H1 (cell line): ENCODE measurements at regions not wholly inside any gene's neighbourhood (a gene's known extent, or its start where the extent isn't known, plus 50 kb on each side); places are given as distances from the start of the nearest gene placed in this dataset.

Experiments
- CTCF ChIA-PET: fragments of 300-600 bp; sonication (Branson Sonifier 250); formaldehyde crosslinking; loops from one replicate; lab custom pipeline; 2021; ENCODE audit not compliant: partially characterized antibody; lab: Charles Lee
- POLR2A ChIA-PET: fragments of 300-600 bp; sonication (Branson Sonifier 250); formaldehyde crosslinking; loops from one replicate; lab custom pipeline; 2021; ENCODE audit warnings: inconsistent platforms; ENCODE audit not compliant: partially characterized antibody; lab: Charles Lee
- DNase-seq, 2 experiments: peaks; one replicate each; pipeline versions ENCODE4 v3.0.0 to v3.0.0-alpha.2; 2010 to 2022; ENCODE audit warnings: low spot score in 2 of 2, low read depth in 1 of 2, mixed read lengths in 1 of 2
- FAIRE-seq: peaks from 2 replicates; lab custom pipeline; 2011; peaks lifted over from hg19 to GRCh38; lab: Jason Lieb, UNC
- H2AFZ ChIP-seq: 2 replicates; pipeline ENCODE4 v1.8.1; 2012; ENCODE audit warnings: low read length, inconsistent platforms
- H2AK5ac ChIP-seq: 2 replicates; pipeline ENCODE4 v1.6.1; 2013; ENCODE audit warnings: low read depth, low read length
- H2BK120ac ChIP-seq: replicated peaks from 2 replicates; pipeline ENCODE3; 2013; ENCODE audit warnings: low read depth, low read length, inconsistent platforms
- H2BK12ac ChIP-seq: 2 replicates; pipeline ENCODE4 v1.6.1; 2013; ENCODE audit warnings: low read depth, low read length
- H2BK15ac ChIP-seq: 2 replicates; pipeline ENCODE4 v1.6.1; 2013; ENCODE audit warnings: low read length
- H2BK20ac ChIP-seq: 2 replicates; pipeline ENCODE4 v1.6.1; 2013; ENCODE audit warnings: low read length
- H2BK5ac ChIP-seq: 2 replicates; pipeline ENCODE4 v1.6.1; 2013; ENCODE audit warnings: low read depth, low read length
- H3K14ac ChIP-seq: 2 replicates; pipeline ENCODE4 v1.6.1; 2013; ENCODE audit warnings: inconsistent platforms; ENCODE audit not compliant: insufficient read length
- H3K18ac ChIP-seq: 2 replicates; pipeline ENCODE4 v1.6.1; 2013; ENCODE audit warnings: low read length; ENCODE audit errors: extremely low read depth
- H3K23ac ChIP-seq: 2 replicates; pipeline ENCODE4 v1.6.1; 2013; ENCODE audit warnings: inconsistent platforms; ENCODE audit not compliant: insufficient read length
- H3K23me2 ChIP-seq: 2 replicates; pipeline ENCODE4 v1.6.1; 2013; ENCODE audit warnings: low read depth, low read length
- H3K27ac ChIP-seq: 2 replicates; pipeline ENCODE4 v1.6.1; 2011; ENCODE audit warnings: low read depth, low read length, inconsistent platforms
- H3K27me3 ChIP-seq, 4 experiments: replicated peaks in 1 of 4; 1 replicate in 1 of 4; 2 replicates in 3 of 4; pipeline versions ENCODE4 v1.6.1 to v1.8.1; 2011 to 2013; ENCODE audit warnings: low read length in 3 of 4, mild to moderate bottlenecking in 3 of 4, inconsistent platforms in 2 of 4, mixed read lengths in 2 of 4, moderate library complexity in 1 of 4; ENCODE audit not compliant: control insufficient read depth in 3 of 4, insufficient read depth in 3 of 4; ENCODE audit errors: extremely low read depth in 1 of 4
- H3K36me3 ChIP-seq, 4 experiments: 2 replicates each; pipeline versions ENCODE4 v1.6.1 to v1.8.1; 2011 to 2013; ENCODE audit warnings: mild to moderate bottlenecking in 4 of 4, low read length in 3 of 4, moderate library complexity in 2 of 4, control low read depth in 1 of 4, inconsistent platforms in 1 of 4; ENCODE audit not compliant: insufficient read depth in 4 of 4, control insufficient read depth in 2 of 4
- H3K4ac ChIP-seq: replicated peaks from 2 replicates; pipeline ENCODE3; 2013; ENCODE audit warnings: low read length, low read depth, mixed read lengths, inconsistent platforms; ENCODE audit not compliant: insufficient read length
- H3K4me1 ChIP-seq, 4 experiments: replicated peaks in 1 of 4; 1 replicate in 1 of 4; 2 replicates in 3 of 4; pipeline versions ENCODE4 v1.6.1 to v1.8.1; 2011 to 2013; ENCODE audit warnings: low read length in 3 of 4, inconsistent platforms in 2 of 4, mixed read lengths in 1 of 4; ENCODE audit not compliant: insufficient read depth in 4 of 4, control insufficient read depth in 3 of 4
- H3K4me2 ChIP-seq, 2 experiments: 2 replicates each; pipeline versions ENCODE4 v1.6.1 to v1.8.1; 2011 to 2013; ENCODE audit warnings: low read depth in 2 of 2, low read length in 2 of 2, control low read depth in 1 of 2, inconsistent platforms in 1 of 2, mild to moderate bottlenecking in 1 of 2; ENCODE audit not compliant: insufficient read depth in 1 of 2
- H3K4me3 ChIP-seq, 4 experiments: fragments of 200-600, 300-600 bp in 1 of 4; sonication (generic), shearing (Covaris generic), sonication (Bioruptor Twin) in 1 of 4; 2 replicates each; pipeline versions ENCODE4 v1.5.1 to v1.8.1; 2011 to 2016; ENCODE audit warnings: low read length in 4 of 4, low read depth in 3 of 4, control low read depth in 2 of 4, inconsistent platforms in 2 of 4, mild to moderate bottlenecking in 2 of 4, mixed read lengths in 1 of 4, moderate library complexity in 1 of 4; ENCODE audit not compliant: insufficient read depth in 2 of 4; ENCODE audit errors: extremely low read depth in 1 of 4
- H3K56ac ChIP-seq: replicated peaks from 2 replicates; pipeline ENCODE3; 2013; ENCODE audit warnings: low read depth, mild to moderate bottlenecking, mixed read lengths, low read length, inconsistent platforms; ENCODE audit not compliant: insufficient read length
- H3K79me1 ChIP-seq: 2 replicates; pipeline ENCODE4 v1.6.1; 2013; ENCODE audit warnings: low read depth, low read length, control low read depth
- H3K79me2 ChIP-seq, 2 experiments: 2 replicates each; pipeline versions ENCODE4 v1.6.1 to v1.8.1; 2012 to 2013; ENCODE audit warnings: low read length in 2 of 2, mild to moderate bottlenecking in 2 of 2, inconsistent platforms in 1 of 2; ENCODE audit not compliant: insufficient read depth in 2 of 2, control insufficient read depth in 1 of 2
- H3K9ac ChIP-seq, 4 experiments: replicated peaks in 1 of 4; 1 replicate in 1 of 4; 2 replicates in 3 of 4; pipeline versions ENCODE4 v1.6.1 to v1.8.1; 2011 to 2013; ENCODE audit warnings: low read depth in 3 of 4, low read length in 3 of 4, control low read depth in 2 of 4, mild to moderate bottlenecking in 2 of 4, moderate library complexity in 2 of 4, inconsistent platforms in 1 of 4; ENCODE audit errors: extremely low read depth in 1 of 4
- H3K9me3 ChIP-seq, 2 experiments: 2 replicates each; pipeline versions ENCODE4 v1.6.1 to v1.8.1; 2012 to 2013; ENCODE audit warnings: mild to moderate bottlenecking in 2 of 2, moderate library complexity in 2 of 2, control low read depth in 1 of 2, inconsistent platforms in 1 of 2, low read depth in 1 of 2, low read length in 1 of 2, mixed read lengths in 1 of 2; ENCODE audit not compliant: insufficient read depth in 2 of 2
- H4K20me1 ChIP-seq, 2 experiments: replicated peaks in 1 of 2; 2 replicates each; pipeline versions ENCODE3 to v1.8.1; 2011 to 2013; ENCODE audit warnings: inconsistent platforms in 2 of 2, low read length in 2 of 2, mild to moderate bottlenecking in 1 of 2; ENCODE audit not compliant: insufficient read depth in 2 of 2, control insufficient read depth in 1 of 2
- H4K5ac ChIP-seq: 2 replicates; pipeline ENCODE4 v1.6.1; 2013; ENCODE audit warnings: low read length, low read depth, mixed read lengths, inconsistent platforms; ENCODE audit not compliant: insufficient read length
- H4K8ac ChIP-seq: 2 replicates; pipeline ENCODE4 v1.8.0; 2013; ENCODE audit warnings: mild to moderate bottlenecking, moderate library complexity, low read length, inconsistent platforms; ENCODE audit not compliant: insufficient read depth; ENCODE audit errors: extremely low read depth
- H4K91ac ChIP-seq: replicated peaks from 2 replicates; pipeline ENCODE3; 2013; ENCODE audit warnings: low read length, mixed read lengths, inconsistent platforms; ENCODE audit not compliant: insufficient read length
- ATF2 ChIP-seq: IDR thresholded peaks from 2 replicates; pipeline ENCODE4 v1.6.1; 2012; ENCODE audit warnings: low read length, inconsistent platforms
- CBX5 ChIP-seq: fragments of 300-800, 300-1000 bp; sonication (generic); IDR thresholded peaks from 2 replicates; pipeline ENCODE4 v1.7.1; 2016; ENCODE audit warnings: antibody characterized with exemption, low read length, low read depth
- CBX8 ChIP-seq: fragments of 300-800, 300-1000 bp; sonication (generic); IDR thresholded peaks from 2 replicates; pipeline ENCODE4 v1.7.1; 2016; ENCODE audit warnings: low read depth, low read length, borderline replicate concordance
- CEBPB ChIP-seq: IDR thresholded peaks from 2 replicates; pipeline ENCODE4 v1.6.1; 2012; ENCODE audit warnings: low read depth, low read length
- KDM4A ChIP-seq: IDR thresholded peaks from one replicate; pipeline ENCODE4 v1.7.1; 2012; ENCODE audit warnings: low read depth, mild to moderate bottlenecking, moderate library complexity, low read length, inconsistent platforms; ENCODE audit not compliant: severe bottlenecking
- MAFK ChIP-seq: IDR thresholded peaks from 2 replicates; pipeline ENCODE4 v1.6.1; 2012; ENCODE audit warnings: low read depth, mild to moderate bottlenecking, improper control_type of control experiment, low read length
- MAX ChIP-seq: IDR thresholded peaks from 2 replicates; pipeline ENCODE4 v1.6.1; 2012; ENCODE audit warnings: inconsistent platforms
- POLR2AphosphoS5 ChIP-seq: IDR thresholded peaks from 2 replicates; pipeline ENCODE4 v1.6.1; 2011; ENCODE audit warnings: low read depth, low read length
- SAP30 ChIP-seq: fragments of 300-600 bp; sonication (generic); IDR thresholded peaks from 2 replicates; pipeline ENCODE4 v1.7.1; 2012; ENCODE audit warnings: low read length, moderate library complexity, mild to moderate bottlenecking, inconsistent platforms; ENCODE audit not compliant: insufficient read depth, insufficient replicate concordance
- SP1 ChIP-seq: IDR thresholded peaks from 2 replicates; pipeline ENCODE4 v1.6.1; 2011; ENCODE audit warnings: low read depth, low read length
- SP2 ChIP-seq: IDR thresholded peaks from 2 replicates; pipeline ENCODE4 v1.6.1; 2012; ENCODE audit warnings: mild to moderate bottlenecking, low read length, inconsistent platforms
- TAF1 ChIP-seq: IDR thresholded peaks from 2 replicates; pipeline ENCODE4 v1.6.1; 2011; ENCODE audit warnings: mild to moderate bottlenecking, low read depth, low read length
- WGBS, 2 experiments: shearing (Covaris generic) in 1 of 2; methylation state at CpG; one replicate each; pipeline versions ENCODE4 v1.1.6 to v1.1.7; 2013 to 2015; ENCODE audit warnings: low lambda C conversion rate in 2 of 2, mixed read lengths in 2 of 2, inconsistent platforms in 1 of 2, low coverage in 1 of 2, missing lambda C conversion rate in 1 of 2; ENCODE audit not compliant: insufficient replicate concordance in 2 of 2, insufficient coverage in 1 of 2, insufficient read length in 1 of 2; ENCODE audit errors: extremely low coverage in 1 of 2, missing lambda C conversion rate in 1 of 2; 5-methylcytosine and 5-hydroxymethylcytosine counted together

- Histone ChIP-seq H4K5ac (no peak overlapping the region), H2BK120ac (no peak overlapping the region), H3K23ac (no peak overlapping the region), H2BK20ac (no peak overlapping the region; the same call in 1 of the 2 replicates), H2BK15ac (peak overlapping the region; percentile 83; the same call in 1 of the 2 replicates), H3K23me2 (no peaks in the 10 kb centered on the region), H3K9ac (no peak overlapping the region), H3K14ac (no peak overlapping the region), H4K91ac (no peak overlapping the region), H3K4me2 (no peak overlapping the region; a peak in 1 of 4 replicates), H3K9me3 (no peaks in the 10 kb centered on the region), H3K27ac (no peak overlapping the region; the same call in 1 of the 2 replicates), H3K4me1 (peaks cover 2 to 12% (median 5%) of the 10 kb centered on the region in 4 experiments; a peak in 4 of 7 replicates), H3K36me3 (no peaks in the 10 kb centered on the region), H3K27me3 (no peaks in the 10 kb centered on the region), H2BK5ac (no peak overlapping the region), H2AK5ac (no peak overlapping the region), H2BK12ac (peak overlapping the region; percentile 13; the same call in 1 of the 2 replicates), H3K4ac (no peak overlapping the region), H3K79me1 (no peaks in the 10 kb centered on the region), H4K8ac (no peak overlapping the region), H3K79me2 (no peaks in the 10 kb centered on the region), H2AFZ (peak overlapping the region; percentile 65; the same call in 1 of the 2 replicates), H3K4me3 (no peak overlapping the region), H4K20me1 (no peaks in the 10 kb centered on the region), H3K18ac (0 out of 2 replicates have a peak overlapping the region, but pooled peaks have one; percentile 42), H3K56ac (no peak overlapping the region)
- 70% methylated on average over 6 of the region's 6 CpGs; no CpG with 5 or more reads in 1 of the 2 experiments for WGBS, 2 experiments
- ChIA-PET CTCF (interaction anchor here (0.7 to 1.1 kb wide), 4 partner anchors 11 to 25 kb away, joined by 3 read pairs; no protein-coding TSS in a partner anchor), POLR2A (interaction anchor here (0.7 kb wide), 1 partner anchor 1676 kb away, joined by 3 read pairs; no protein-coding TSS in a partner anchor)
- DNase-seq (no peak), FAIRE-seq (no peak)
- TF ChIP-seq SP1 = no peak
- TF ChIP-seq MAX = no peak
- TF ChIP-seq SAP30 = no peak
- no peak for TF ChIP-seq MAFK
- no peak for TF ChIP-seq POLR2AphosphoS5
- no peak for TF ChIP-seq CBX5
- TF ChIP-seq CEBPB = no peak
- TF ChIP-seq ATF2 = no peak
- no peak for TF ChIP-seq KDM4A
- TF ChIP-seq TAF1 = no peak
- no peak for TF ChIP-seq SP2
- no peak for TF ChIP-seq CBX8
Measured at GRCh38 chr16:26491101-26491670, 575.5 kb upstream of the C16orf82 start.
